ENCODE measurements at regions not wholly inside any gene's neighbourhood (a gene's known extent, or its start where the extent isn't known, plus 50 kb on each side); places are given as distances from the start of the nearest gene placed in this dataset.

DNA sequence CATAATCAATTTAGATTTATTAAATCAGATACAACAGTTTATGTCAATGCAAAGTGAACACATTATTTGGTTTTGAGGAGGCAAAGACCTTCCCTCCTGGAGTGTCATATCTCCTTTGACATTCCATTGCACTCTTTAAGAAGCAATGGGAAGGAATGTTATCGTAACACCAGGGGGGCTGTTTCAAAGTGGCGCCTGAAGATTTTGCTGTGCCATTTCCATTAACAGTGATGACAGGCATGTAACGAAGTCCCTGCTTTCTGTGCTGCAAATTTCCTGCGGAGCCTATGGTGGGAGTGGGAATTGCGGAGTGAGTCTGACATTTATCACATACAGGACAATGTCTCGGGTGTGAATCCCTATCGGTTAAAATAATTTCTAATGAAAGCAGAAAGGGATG lies 499.6 kb upstream of the RAB6C start:
- TF ChIP-seq POLR2A (IDR thresholded peaks at IDR 0.05): no peak
- TF ChIP-seq, protein P1, sequence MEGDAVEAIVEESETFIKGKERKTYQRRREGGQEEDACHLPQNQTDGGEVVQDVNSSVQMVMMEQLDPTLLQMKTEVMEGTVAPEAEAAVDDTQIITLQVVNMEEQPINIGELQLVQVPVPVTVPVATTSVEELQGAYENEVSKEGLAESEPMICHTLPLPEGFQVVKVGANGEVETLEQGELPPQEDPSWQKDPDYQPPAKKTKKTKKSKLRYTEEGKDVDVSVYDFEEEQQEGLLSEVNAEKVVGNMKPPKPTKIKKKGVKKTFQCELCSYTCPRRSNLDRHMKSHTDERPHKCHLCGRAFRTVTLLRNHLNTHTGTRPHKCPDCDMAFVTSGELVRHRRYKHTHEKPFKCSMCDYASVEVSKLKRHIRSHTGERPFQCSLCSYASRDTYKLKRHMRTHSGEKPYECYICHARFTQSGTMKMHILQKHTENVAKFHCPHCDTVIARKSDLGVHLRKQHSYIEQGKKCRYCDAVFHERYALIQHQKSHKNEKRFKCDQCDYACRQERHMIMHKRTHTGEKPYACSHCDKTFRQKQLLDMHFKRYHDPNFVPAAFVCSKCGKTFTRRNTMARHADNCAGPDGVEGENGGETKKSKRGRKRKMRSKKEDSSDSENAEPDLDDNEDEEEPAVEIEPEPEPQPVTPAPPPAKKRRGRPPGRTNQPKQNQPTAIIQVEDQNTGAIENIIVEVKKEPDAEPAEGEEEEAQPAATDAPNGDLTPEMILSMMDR (IDR thresholded peaks at IDR 0.05): no peak

All from lower leg skin (tissue), 3 donors.